IPS-18c (cell line): ENCODE measurements at regions not wholly inside any gene's neighbourhood (a gene's known extent, or its start where the extent isn't known, plus 50 kb on each side); places are given as distances from the start of the nearest gene placed in this dataset.

ENCODE experiments used
- H3K4me3 ChIP-seq: 2 replicates; pipeline ENCODE4 v1.7.0; 2013; ENCODE audit warnings: low read depth, mild to moderate bottlenecking, low read length, moderate library complexity; ENCODE audit not compliant: insufficient read depth
- H3K9me3 ChIP-seq: one replicate; pipeline ENCODE4 v1.6.1; 2013; ENCODE audit warnings: mild to moderate bottlenecking, low read length, moderate library complexity; ENCODE audit not compliant: control insufficient read depth, insufficient read depth

- H3K9me3 ChIP-seq = no peaks in the 10 kb centered on the region
These were observed 168.4 kb upstream of the BCL6 start for GRCh38 chr3:187913617-187914033.

DNA sequence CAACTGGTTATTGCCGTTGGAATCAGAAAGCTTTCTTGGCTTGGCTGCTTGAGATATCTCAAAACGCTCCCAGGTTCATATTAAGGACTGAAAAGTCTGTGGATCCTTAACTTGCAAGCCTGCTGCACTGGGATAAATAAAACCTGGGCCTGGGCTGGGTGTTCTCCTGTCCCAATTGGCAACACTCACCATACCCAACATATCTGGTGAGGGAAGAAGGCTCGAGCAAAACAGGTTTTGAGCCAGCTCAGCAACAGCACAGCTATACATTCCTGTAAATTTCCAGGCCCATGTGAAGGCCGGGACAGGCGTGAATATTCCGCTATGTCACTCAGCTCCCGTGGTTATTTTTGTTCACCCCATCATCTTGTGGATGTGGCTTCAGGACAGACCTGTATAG is 169.0 kb upstream of the BCL6 start:
- Histone ChIP-seq H3K4me3 (no peak overlapping the region), H3K9me3 (no peaks in the 10 kb centered on the region)

More at GRCh38 chr3:187913617-187914033, 168.4 kb upstream of the BCL6 start:
- H3K4me3 ChIP-seq = no peak overlapping the region

DNA sequence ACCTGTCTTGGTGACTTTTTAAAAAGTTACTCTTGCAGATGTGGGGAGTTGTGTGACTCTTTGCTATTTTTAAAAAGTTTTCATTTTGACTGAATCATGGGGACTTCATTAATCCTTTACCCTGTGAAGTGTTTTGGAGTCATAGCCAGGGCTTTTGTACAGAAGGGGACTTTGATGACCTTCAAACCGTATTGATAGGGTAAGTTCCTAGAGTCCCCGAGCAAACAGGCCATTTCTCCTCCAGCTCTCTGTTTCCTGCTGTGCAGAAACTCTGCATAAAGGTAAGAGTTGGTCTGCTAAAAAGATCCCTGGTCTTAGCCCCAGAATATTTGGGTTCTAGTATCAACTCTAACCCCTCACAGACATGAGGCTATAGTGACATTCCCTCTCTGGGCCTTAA is 170.8 kb upstream of the BCL6 start:
- Histone ChIP-seq H3K9me3 (no peaks in the 10 kb centered on the region), H3K4me3 (no peak overlapping the region)

GRCh38 chr3:187918081-187918644 is 172.9 kb upstream of the BCL6 start:
- no peak overlapping the region for H3K4me3 ChIP-seq
- H3K9me3 ChIP-seq = no peaks in the 10 kb centered on the region

- H3K9me3 ChIP-seq = no peaks in the 10 kb centered on the region
- no peak overlapping the region for H3K4me3 ChIP-seq
These were observed 173.8 kb upstream of the BCL6 start for GRCh38 chr3:187919048-187919447.

DNA sequence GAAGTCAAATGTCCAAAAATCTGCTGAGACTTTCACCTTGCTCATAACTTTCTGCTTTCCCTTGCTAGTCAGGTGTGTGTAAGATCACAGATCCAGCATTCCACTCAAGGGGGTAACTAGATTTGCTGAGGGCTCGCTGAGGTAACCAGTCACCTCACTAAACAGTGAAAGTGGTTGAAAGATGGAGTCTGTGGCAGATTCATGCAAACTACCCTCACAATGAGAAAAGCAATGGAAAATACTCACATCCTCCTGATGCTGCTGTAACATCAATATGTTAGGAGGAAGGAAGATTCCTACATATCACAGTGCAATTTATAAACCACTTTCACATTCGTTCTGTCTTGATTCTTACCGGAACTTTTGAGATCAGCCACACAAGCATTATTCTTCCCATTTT is 174.3 kb upstream of the BCL6 start:
- no peak overlapping the region for H3K4me3 ChIP-seq
- H3K9me3 ChIP-seq = peaks cover under 1% of the 10 kb centered on the region

DNA sequence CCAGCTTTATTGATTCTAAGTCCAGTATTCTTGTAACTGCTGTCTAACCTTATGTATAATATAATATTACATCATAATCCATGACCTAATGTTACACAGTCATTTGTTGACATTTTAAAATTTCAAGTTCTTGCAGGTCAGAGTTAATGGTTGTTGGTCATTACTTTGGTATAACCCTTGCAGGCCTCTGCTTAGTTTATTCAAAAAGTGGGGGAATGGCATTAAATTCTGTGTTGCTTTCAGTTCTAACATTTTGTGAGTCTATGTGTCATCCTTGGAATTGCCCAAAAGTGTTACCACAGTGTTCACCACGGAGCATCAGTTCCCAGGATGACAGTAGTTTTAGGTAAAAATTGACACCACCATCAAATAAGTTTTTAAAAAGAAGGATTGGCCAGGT is 174.8 kb upstream of the BCL6 start:
- Histone ChIP-seq H3K4me3 (no peak overlapping the region), H3K9me3 (peaks cover 3% of the 10 kb centered on the region)

GRCh38 chr3:187920913-187921312 is 175.6 kb upstream of the BCL6 start:
- H3K4me3 ChIP-seq = no peak overlapping the region

GRCh38 chr3:187921391-187922074 is 176.3 kb upstream of the BCL6 start:
- Histone ChIP-seq H3K9me3 (peaks cover 5% of the 10 kb centered on the region), H3K4me3 (no peak overlapping the region)

More at GRCh38 chr3:187920913-187921312, 175.6 kb upstream of the BCL6 start:
- peaks cover 5% of the 10 kb centered on the region for H3K9me3 ChIP-seq

DNA sequence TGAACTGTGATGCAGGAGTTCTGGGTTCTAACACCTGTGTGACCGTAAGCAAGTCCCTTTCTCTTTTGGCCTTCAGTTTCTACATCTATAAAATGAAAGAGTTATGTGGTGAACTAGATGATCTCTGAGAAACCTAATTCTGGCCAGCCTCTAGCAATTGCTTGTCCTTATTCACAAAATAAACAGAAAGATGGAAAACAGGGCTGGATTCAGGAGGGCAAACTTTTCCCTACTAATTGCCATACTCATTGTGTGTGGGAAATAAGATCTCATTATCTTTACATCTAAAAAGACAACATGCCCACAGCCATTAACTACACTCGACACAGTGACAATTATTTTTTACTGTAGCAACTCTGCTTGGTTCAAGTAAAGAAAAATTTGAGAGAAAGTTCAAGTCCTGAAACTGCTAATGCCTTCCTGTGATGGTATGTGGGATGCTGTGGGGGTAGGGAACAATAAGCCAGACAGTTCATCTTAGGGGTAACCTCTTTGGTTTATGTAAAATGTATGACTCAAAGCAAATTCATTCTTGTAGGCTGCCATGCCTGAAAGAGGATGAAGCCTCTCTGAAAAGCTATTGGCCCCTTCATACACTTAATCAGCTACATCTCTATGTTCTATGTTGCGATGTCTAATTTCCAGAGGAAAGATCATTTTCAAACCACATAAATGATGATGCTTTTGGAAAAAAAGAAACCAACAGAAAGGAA is 177.6 kb upstream of the BCL6 start:
- no peak overlapping the region for H3K4me3 ChIP-seq
- peaks cover 5% of the 10 kb centered on the region for H3K9me3 ChIP-seq

DNA sequence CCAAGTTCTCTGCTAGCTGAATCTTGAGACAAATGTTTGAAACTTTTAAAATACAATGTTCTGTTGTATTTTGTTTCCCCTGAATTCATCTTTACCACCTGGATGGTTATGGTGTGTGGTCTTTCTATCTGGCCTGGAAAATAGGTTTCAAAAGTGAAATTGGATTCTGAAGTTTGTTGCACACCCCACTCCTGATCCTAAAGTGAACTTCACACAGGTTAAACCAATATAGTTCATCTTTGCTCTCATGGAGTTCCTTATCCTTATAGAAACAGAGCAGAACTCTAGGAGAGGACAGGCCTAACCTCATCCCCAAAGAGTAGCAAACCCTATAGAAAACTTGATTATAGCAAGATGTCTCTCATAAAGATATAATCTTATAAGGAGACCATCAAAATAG is 179.4 kb upstream of the BCL6 start:
- peaks cover 5% of the 10 kb centered on the region for H3K9me3 ChIP-seq

DNA sequence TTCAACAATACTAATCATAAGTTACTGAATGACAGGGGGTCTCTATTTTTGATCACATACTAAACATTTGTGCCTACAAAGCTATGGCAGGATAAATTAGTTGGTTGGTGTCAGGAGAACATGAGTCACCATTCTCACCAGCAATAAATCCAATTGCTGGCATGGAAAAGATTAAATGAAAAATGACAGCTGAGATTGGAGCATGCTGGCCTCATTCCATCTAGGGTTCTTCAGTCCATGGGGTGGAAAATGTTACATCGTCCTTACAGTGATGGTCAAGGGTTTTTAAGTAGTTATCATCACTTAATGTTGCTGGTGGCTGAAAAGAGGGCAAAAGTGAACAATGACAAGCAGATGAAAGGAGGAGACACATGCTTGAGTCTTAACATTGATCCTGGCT is 180.1 kb upstream of the BCL6 start:
- no peak overlapping the region for H3K4me3 ChIP-seq
- peaks cover 5% of the 10 kb centered on the region for H3K9me3 ChIP-seq

More for the DNA sequence above, 179.4 kb upstream of the BCL6 start:
- no peak overlapping the region for H3K4me3 ChIP-seq

DNA sequence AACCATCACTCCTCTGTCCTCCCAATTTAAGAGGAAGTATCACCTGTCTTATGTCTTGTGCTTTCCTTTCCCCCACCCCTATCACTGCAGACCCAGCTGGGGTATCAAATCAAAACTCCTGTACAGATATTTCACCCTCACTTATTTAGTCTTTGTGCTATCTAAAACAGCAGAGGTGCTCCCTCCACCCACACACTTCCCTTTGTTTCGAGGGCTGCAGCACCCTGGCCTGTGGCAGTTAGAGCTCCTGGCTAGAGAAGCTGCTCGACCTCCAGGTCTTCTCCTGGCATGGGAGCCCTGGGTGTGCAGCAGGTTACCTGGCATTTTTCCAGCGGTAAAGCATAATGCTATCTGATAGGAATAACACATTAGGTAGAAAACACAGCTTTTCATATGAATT is 181.4 kb upstream of the BCL6 start:
- peaks cover 5% of the 10 kb centered on the region for H3K9me3 ChIP-seq
- H3K4me3 ChIP-seq = no peak overlapping the region

DNA sequence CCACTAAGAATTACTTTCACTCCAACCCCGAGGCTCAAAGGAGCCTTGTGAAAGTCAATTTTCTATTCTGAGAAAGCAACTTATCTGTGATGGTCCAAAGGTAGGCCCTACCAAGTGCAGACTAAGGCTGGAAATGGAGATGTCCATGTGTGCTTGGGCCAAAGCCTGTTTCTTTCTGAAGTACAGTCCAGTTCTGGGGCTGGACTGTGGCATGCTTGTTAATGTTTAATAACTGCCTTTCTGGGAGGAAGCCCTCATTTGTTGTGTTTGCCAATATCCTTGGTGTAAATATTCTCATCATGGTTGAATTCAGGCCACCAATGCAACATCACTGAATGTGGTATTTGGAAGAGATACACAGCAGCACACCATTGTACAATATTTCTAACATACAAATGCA is 182.3 kb upstream of the BCL6 start:
- Histone ChIP-seq H3K4me3 (no peak overlapping the region), H3K9me3 (peaks cover 5% of the 10 kb centered on the region)

DNA sequence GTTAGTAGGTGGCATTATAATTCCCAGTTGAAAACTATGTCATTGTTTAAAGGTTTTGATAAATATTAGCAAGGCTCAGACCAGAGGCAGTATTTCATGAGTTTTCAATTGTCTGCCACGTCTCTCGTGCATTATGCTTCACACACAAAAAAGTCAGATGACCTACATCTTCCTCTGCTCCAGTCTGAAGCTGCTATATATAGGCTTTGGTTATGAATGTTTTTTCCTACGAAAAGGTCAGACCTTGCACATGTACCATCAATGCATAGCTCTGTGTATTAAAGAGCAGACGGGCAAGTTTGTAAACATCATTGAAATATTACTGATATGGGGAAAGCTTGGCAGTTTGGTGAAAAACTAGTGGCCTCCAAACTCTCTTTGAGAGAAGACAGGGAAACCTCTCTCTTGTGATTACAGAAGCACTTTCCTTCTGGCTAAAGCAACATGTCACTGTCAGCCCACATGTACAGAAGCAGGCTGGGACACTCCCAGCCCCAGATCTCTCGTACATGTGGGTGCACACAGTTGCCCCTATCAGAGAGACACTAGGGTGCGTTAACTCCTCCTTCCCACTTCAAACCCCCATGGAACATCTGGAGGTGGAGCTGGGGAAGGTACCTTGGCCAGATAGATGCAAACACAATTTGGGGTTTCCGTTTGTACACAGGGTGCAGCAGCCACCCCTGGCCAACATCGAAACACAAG is 184.0 kb upstream of the BCL6 start:
- Histone ChIP-seq H3K9me3 (peaks cover 5% of the 10 kb centered on the region), H3K4me3 (no peak overlapping the region)

DNA sequence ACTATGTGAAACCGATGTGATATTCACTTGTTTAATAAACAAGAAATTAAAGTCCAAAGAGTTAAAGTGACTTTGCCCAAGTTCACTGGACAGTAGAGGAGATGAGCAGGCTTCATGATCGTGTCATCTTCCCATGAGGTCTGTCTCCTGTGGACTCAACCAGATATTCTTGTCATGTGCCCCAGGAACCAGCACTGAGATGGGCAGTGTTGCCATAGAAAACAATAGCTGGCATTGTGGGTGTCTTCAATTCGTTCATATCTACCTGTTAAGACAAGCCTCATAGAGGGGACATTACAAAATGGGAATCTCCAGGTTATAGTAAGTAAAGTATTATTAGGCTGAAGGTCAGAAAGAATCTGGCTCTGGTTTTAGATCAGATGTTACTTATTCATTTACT is 184.8 kb upstream of the BCL6 start:
- peaks cover 2% of the 10 kb centered on the region for H3K9me3 ChIP-seq
- no peak overlapping the region for H3K4me3 ChIP-seq

DNA sequence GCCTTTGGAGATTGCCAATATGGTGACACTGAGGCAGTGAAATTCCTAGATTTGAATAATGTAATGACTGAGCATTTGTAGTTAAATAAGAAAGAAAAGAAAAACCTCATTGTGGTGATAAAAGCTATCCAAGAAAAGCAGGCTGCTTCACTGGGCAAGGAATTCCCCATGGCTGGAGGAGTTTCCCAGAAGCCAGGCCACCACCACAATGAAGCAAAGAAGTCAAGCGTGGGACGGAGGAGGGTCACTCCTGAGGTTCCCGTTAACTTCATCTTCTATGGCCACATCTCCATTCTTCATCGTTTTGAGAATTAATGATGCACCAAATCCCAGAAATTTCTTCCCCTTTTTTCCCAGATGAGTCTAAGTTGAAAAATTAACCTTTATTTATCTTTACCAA is 185.8 kb upstream of the BCL6 start:
- Histone ChIP-seq H3K9me3 (no peaks in the 10 kb centered on the region), H3K4me3 (no peak overlapping the region)

GRCh38 chr3:187931770-187932278 is 186.6 kb upstream of the BCL6 start:
- no peak overlapping the region for H3K4me3 ChIP-seq
- no peaks in the 10 kb centered on the region for H3K9me3 ChIP-seq
